HG03175 (cell line): ENCODE measurements at regions not wholly inside any gene's neighbourhood (a gene's known extent, or its start where the extent isn't known, plus 50 kb on each side); places are given as distances from the start of the nearest gene placed in this dataset.
"Not testable (repeated sequence)": the region's sequence is repeated elsewhere in the genome, so short reads cannot be mapped to it uniquely, and the experiment has no call there.

ENCODE experiments used
- ATAC-seq: cut with Tn5 transposase; IDR thresholded peaks from one replicate; pipeline ENCODE4 v1.9.1; 2021; ENCODE audit warnings: mild to moderate bottlenecking, moderate library complexity; ENCODE audit not compliant: unreplicated experiment

- ATAC-seq: no peak
Observed at GRCh38 chr3:18086078-18086477, 339.1 kb downstream of the SATB1 start.

GRCh38 chr3:18085429-18085828 is 339.7 kb downstream of the SATB1 start:
- ATAC-seq: no peak

GRCh38 chr3:18083273-18083590 is 340.8 kb upstream of the TBC1D5 start:
- not testable (repeated sequence) for ATAC-seq

GRCh38 chr3:18082551-18083272 is 340.3 kb upstream of the TBC1D5 start:
- ATAC-seq: no peak

- no peak for ATAC-seq
Observed at GRCh38 chr3:18080198-18080689, 337.8 kb upstream of the TBC1D5 start.

- no peak for ATAC-seq
Observed at GRCh38 chr3:18079739-18080138, 337.3 kb upstream of the TBC1D5 start.

GRCh38 chr3:18079062-18079461 is 336.6 kb upstream of the TBC1D5 start:
- ATAC-seq: no peak

- ATAC-seq: no peak
Observed at GRCh38 chr3:18077128-18077840, 334.9 kb upstream of the TBC1D5 start.

GRCh38 chr3:18076301-18076700 is 333.9 kb upstream of the TBC1D5 start:
- ATAC-seq: no peak

GRCh38 chr3:18075799-18076198 is 333.4 kb upstream of the TBC1D5 start:
- no peak for ATAC-seq

GRCh38 chr3:18071833-18072232 is 329.4 kb upstream of the TBC1D5 start:
- no peak for ATAC-seq

GRCh38 chr3:18070944-18071343 is 328.5 kb upstream of the TBC1D5 start:
- ATAC-seq: no peak

- no peak for ATAC-seq
Observed at GRCh38 chr3:18070231-18070630, 327.8 kb upstream of the TBC1D5 start.

- ATAC-seq: no peak
Observed at GRCh38 chr3:18069568-18069967, 327.1 kb upstream of the TBC1D5 start.

GRCh38 chr3:18066899-18067582 is 324.6 kb upstream of the TBC1D5 start:
- no peak for ATAC-seq

- ATAC-seq: no peak
Observed at GRCh38 chr3:18064586-18064985, 322.2 kb upstream of the TBC1D5 start.

GRCh38 chr3:18062657-18063025 is 320.2 kb upstream of the TBC1D5 start:
- ATAC-seq: no peak

- ATAC-seq: no peak
Observed at GRCh38 chr3:18061737-18062656, 319.6 kb upstream of the TBC1D5 start.

GRCh38 chr3:18058666-18059065 is 316.2 kb upstream of the TBC1D5 start:
- no peak for ATAC-seq

- ATAC-seq: no peak
Observed at GRCh38 chr3:18057471-18058091, 315.1 kb upstream of the TBC1D5 start.
